K562 (cell line): ENCODE measurements at regions not wholly inside any gene's neighbourhood (a gene's known extent, or its start where the extent isn't known, plus 50 kb on each side); places are given as distances from the start of the nearest gene placed in this dataset.

Source experiments
- ATAC-seq: fragments of 200-7000 bp; cut with Tn5 transposase; 3 replicates; pipeline ENCODE4 v1.9.1; 2020; ENCODE audit warnings: moderate library complexity
- BruUV-seq: library from RNA; stranded (reverse); fragments of 400-500 nt; replicated peaks from 2 replicates; lab custom pipeline; 2021; lab: Mats Ljungman, UMichigan
- CTCF ChIA-PET: fragments of 300-600 bp; formaldehyde crosslinking; extraction: SDS; loops from one replicate; lab custom pipeline; 2021; ENCODE audit warnings: low intra/inter-chr PET ratio; lab: Yijun Ruan, JAX
- POLR2A ChIA-PET: fragments of 300-600, 350-650 bp; sonication (Branson Sonifier 250); formaldehyde crosslinking; extraction: SDS; loops from one replicate; lab custom pipeline; 2021; ENCODE audit warnings: antibody characterized with exemption, inconsistent platforms; lab: Yijun Ruan, JAX
- DNase-seq, 4 experiments: peaks; one replicate each; pipeline versions ENCODE4 v3.0.0 to v3.0.0-alpha.2; 2011 to 2018; ENCODE audit warnings: low spot score in 3 of 4, mixed read lengths in 3 of 4; ENCODE audit errors: extremely low read depth in 1 of 4
- FAIRE-seq: peaks from 2 replicates; lab custom pipeline; 2011; peaks lifted over from hg19 to GRCh38; lab: Jason Lieb, UNC
- H2AFZ ChIP-seq: 2 replicates; pipeline ENCODE4 v1.6.0; 2011; ENCODE audit warnings: low read depth, low read length, control low read depth, inconsistent platforms
- H3K27ac ChIP-seq: fragments of 200-600 bp; 3 replicates; pipeline ENCODE4 v1.8.0; 2011; ENCODE audit warnings: low read depth, mild to moderate bottlenecking, control low read depth, inconsistent platforms, low read length, moderate library complexity, mixed read lengths; ENCODE audit errors: extremely low read depth
- H3K27me3 ChIP-seq, 2 experiments: fragments of 300-600 bp in 1 of 2; 2 replicates in 1 of 2; 3 replicates in 1 of 2; pipeline versions ENCODE4 v1.6.0 to v1.8.0; 2011; ENCODE audit warnings: inconsistent platforms in 2 of 2, low read length in 2 of 2, mild to moderate bottlenecking in 1 of 2, mixed read lengths in 1 of 2, moderate library complexity in 1 of 2; ENCODE audit not compliant: control insufficient read depth in 2 of 2, insufficient read depth in 2 of 2
- H3K36me3 ChIP-seq: fragments of 300-600 bp; 3 replicates; pipeline ENCODE4 v1.8.0; 2011; ENCODE audit warnings: mild to moderate bottlenecking, low read length, inconsistent platforms; ENCODE audit not compliant: control insufficient read depth, insufficient read depth
- H3K4me1 ChIP-seq, 2 experiments: fragments of 200-600 bp in 1 of 2; replicated peaks in 1 of 2; 2 replicates in 1 of 2; 3 replicates in 1 of 2; pipeline versions ENCODE4 v1.5.1 to v1.8.0; 2011; ENCODE audit warnings: inconsistent platforms in 2 of 2, low read length in 2 of 2, mild to moderate bottlenecking in 1 of 2, mixed read lengths in 1 of 2, moderate library complexity in 1 of 2; ENCODE audit not compliant: control insufficient read depth in 2 of 2, insufficient read depth in 2 of 2
- H3K4me2 ChIP-seq: 2 replicates; pipeline ENCODE4 v1.6.1; 2011; ENCODE audit warnings: low read length, control low read depth, inconsistent platforms, mixed read lengths; ENCODE audit not compliant: insufficient read depth
- H3K4me3 ChIP-seq: fragments of 200-600 bp; sonication (generic), shearing (Covaris generic); 2 replicates; pipeline ENCODE4 v1.5.1; 2016; ENCODE audit warnings: control low read depth, inconsistent platforms
- H3K79me2 ChIP-seq: fragments of 200-600 bp; 3 replicates; pipeline ENCODE4 v1.8.0; 2011; ENCODE audit warnings: low read length, inconsistent platforms; ENCODE audit not compliant: control insufficient read depth, insufficient read depth
- H3K9ac ChIP-seq, 2 experiments: 2 replicates each; pipeline versions ENCODE4 v1.6.0 to v1.6.1; 2011; ENCODE audit warnings: low read depth in 2 of 2, low read length in 2 of 2, control low read depth in 1 of 2, inconsistent platforms in 1 of 2, mild to moderate bottlenecking in 1 of 2, mixed read lengths in 1 of 2; ENCODE audit not compliant: insufficient read depth in 1 of 2
- H3K9me1 ChIP-seq: one replicate; pipeline ENCODE4 v1.6.0; 2011; ENCODE audit warnings: inconsistent platforms, mild to moderate bottlenecking, low read length, moderate library complexity; ENCODE audit not compliant: control insufficient read depth, insufficient read depth
- H3K9me3 ChIP-seq: replicated peaks from 2 replicates; pipeline ENCODE4 v1.5.1; 2011; ENCODE audit warnings: low read depth, low read length, inconsistent platforms; ENCODE audit not compliant: control insufficient read depth, insufficient read depth
- H4K20me1 ChIP-seq: replicated peaks from 2 replicates; pipeline ENCODE4 v1.6.1; 2011; ENCODE audit warnings: low read length, inconsistent platforms, mixed read lengths; ENCODE audit not compliant: control insufficient read depth, insufficient read depth
- BHLHE40 ChIP-seq: IDR thresholded peaks from 2 replicates; pipeline ENCODE4 v1.6.1; 2011; ENCODE audit warnings: low read length, improper control_type of control experiment
- BRCA1 ChIP-seq, 2 experiments: fragments of 450-650 bp in 1 of 2; sonication (generic) in 1 of 2; formaldehyde crosslinking in 1 of 2; IDR thresholded peaks; 2 replicates each; pipeline versions ENCODE4 v1.5.0 to v1.6.1; 2017 to 2020; ENCODE audit warnings: mild to moderate bottlenecking in 1 of 2, missing genetic modification reagents in 1 of 2
- DIDO1 ChIP-seq: fragments of 450-650 bp; IDR thresholded peaks from 2 replicates; pipeline ENCODE4 v1.6.1; 2016; ENCODE audit warnings: low read depth, missing biosample characterization, missing genetic modification characterization
- GATAD2A ChIP-seq: fragments of 450-650 bp; IDR thresholded peaks from 2 replicates; pipeline ENCODE4 v1.6.1; 2017
- POLR2G ChIP-seq: fragments of 200-400 bp; formaldehyde crosslinking; IDR thresholded peaks from 2 replicates; pipeline ENCODE4 v1.6.1; 2017; ENCODE audit warnings: low read depth, mild to moderate bottlenecking, antibody characterized with exemption, low read length, moderate library complexity
- SIRT6 ChIP-seq: IDR thresholded peaks from one replicate; pipeline ENCODE4 v1.6.1; 2012; ENCODE audit warnings: low read depth, mild to moderate bottlenecking, control low read depth, inconsistent platforms, low read length, moderate library complexity
- ZBTB7A ChIP-seq: IDR thresholded peaks from 2 replicates; pipeline ENCODE4 v1.6.1; 2011; ENCODE audit warnings: low read depth, mild to moderate bottlenecking, low read length, moderate library complexity, borderline replicate concordance; ENCODE audit not compliant: control insufficient read depth
- WGBS: fragments of 100-300 bp; shearing (Covaris generic); methylation state at CpG from one replicate; pipeline ENCODE4 v1.1.6; 2016; ENCODE audit warnings: low coverage, mixed read lengths; ENCODE audit not compliant: insufficient coverage; ENCODE audit errors: missing lambda C conversion rate; 5-methylcytosine and 5-hydroxymethylcytosine counted together
- in situ Hi-C: fragments of 300-500 bp; cut with MboI; formaldehyde crosslinking; loops from 4 replicates; pipeline ENCODE4 v1.15.0; 2018; ENCODE audit warnings: inconsistent platforms, mixed read lengths
- intact Hi-C: fragments of 100-400 bp; cut with micrococcal nuclease; formaldehyde crosslinking; loops from 2 replicates; pipeline ENCODE4 v1.14.2; 2022
- TF ChIP-seq, protein P1 (sequence below): sonication (generic); formaldehyde crosslinking; IDR thresholded peaks from 2 replicates; pipeline ENCODE4 v1.8.1; 2023; ENCODE audit warnings: mild to moderate bottlenecking, missing genetic modification reagents

DNA sequence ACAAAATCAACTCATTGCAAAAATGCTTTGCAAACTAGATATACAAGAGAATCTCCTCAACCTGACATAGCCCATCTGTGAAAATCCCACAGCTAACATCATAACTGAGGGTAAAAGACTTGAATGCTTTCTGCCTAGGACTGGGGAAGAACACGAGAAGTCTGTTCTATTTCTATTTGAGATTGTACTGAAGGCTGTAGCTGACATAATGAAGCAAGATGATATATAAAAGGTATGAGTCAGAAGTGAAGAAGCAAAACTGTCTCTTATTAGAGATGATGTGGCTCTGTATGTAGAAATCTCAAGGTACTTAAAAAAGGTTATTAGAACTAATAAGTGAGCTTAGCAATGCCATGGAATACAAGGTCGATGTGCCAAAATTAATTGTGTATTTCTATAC lies 639.9 kb upstream of the PFKP start:
- intact Hi-C loops = no loop called here
- no TSS peak for BruUV-seq
- Histone ChIP-seq H3K4me1 (no peaks in the 10 kb centered on the region), H3K36me3 (no peaks in the 10 kb centered on the region), H3K9ac (no peak overlapping the region), H3K4me3 (no peak overlapping the region), H3K27ac (no peak overlapping the region), H3K9me3 (no peaks in the 10 kb centered on the region), H3K9me1 (no peaks in the 10 kb centered on the region), H3K4me2 (no peak overlapping the region), H3K79me2 (no peaks in the 10 kb centered on the region), H3K27me3 (no peaks in the 10 kb centered on the region; a peak in 1 of 5 replicates), H2AFZ (no peak overlapping the region), H4K20me1 (no peaks in the 10 kb centered on the region)
- WGBS = 0% methylated on average over 2 of the region's 2 CpGs
- DNase-seq (no peak), ATAC-seq (no peak), FAIRE-seq (no peak)
- CTCF ChIA-PET = no interaction called here
- in situ Hi-C loops = no loop called here
- POLR2A ChIA-PET = no interaction called here
- no peak for TF ChIP-seq ZBTB7A
- TF ChIP-seq BRCA1 (IDR thresholded peaks at IDR 0.05) = no peak
- TF ChIP-seq BRCA1 (CRISPR knock-in tag; IDR thresholded peaks at IDR 0.05) = no peak
- TF ChIP-seq, protein P1, sequence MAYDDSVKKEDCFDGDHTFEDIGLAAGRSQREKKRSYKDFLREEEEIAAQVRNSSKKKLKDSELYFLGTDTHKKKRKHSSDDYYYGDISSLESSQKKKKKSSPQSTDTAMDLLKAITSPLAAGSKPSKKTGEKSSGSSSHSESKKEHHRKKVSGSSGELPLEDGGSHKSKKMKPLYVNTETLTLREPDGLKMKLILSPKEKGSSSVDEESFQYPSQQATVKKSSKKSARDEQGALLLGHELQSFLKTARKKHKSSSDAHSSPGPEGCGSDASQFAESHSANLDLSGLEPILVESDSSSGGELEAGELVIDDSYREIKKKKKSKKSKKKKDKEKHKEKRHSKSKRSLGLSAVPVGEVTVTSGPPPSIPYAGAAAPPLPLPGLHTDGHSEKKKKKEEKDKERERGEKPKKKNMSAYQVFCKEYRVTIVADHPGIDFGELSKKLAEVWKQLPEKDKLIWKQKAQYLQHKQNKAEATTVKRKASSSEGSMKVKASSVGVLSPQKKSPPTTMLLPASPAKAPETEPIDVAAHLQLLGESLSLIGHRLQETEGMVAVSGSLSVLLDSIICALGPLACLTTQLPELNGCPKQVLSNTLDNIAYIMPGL (CRISPR knock-in tag) = no peak
- no peak for TF ChIP-seq DIDO1 (tag)
- no peak for TF ChIP-seq GATAD2A
- TF ChIP-seq POLR2G = no peak
- no peak for TF ChIP-seq BHLHE40
- no peak for TF ChIP-seq SIRT6
